ENCODE measurements at regions not wholly inside any gene's neighbourhood (a gene's known extent, or its start where the extent isn't known, plus 50 kb on each side); places are given as distances from the start of the nearest gene placed in this dataset.
"Not testable (repeated sequence)": the region's sequence is repeated elsewhere in the genome, so short reads cannot be mapped to it uniquely, and the experiment has no call there.

GRCh38 chr6:48530978-48531377 lies 420.0 kb upstream of the PTCHD4 start:
- DNase-seq (ENCODE audit: low read depth, low spot score); H3K4me3 ChIP-seq (ENCODE audit: low read length): not testable (repeated sequence)

- DNase-seq (ENCODE audit: low read depth, low spot score) = no peak
- H3K4me3 ChIP-seq (ENCODE audit: low read length) = no peak overlapping the region
Measured at GRCh38 chr6:48525849-48526248, 414.9 kb upstream of the PTCHD4 start.

DNA sequence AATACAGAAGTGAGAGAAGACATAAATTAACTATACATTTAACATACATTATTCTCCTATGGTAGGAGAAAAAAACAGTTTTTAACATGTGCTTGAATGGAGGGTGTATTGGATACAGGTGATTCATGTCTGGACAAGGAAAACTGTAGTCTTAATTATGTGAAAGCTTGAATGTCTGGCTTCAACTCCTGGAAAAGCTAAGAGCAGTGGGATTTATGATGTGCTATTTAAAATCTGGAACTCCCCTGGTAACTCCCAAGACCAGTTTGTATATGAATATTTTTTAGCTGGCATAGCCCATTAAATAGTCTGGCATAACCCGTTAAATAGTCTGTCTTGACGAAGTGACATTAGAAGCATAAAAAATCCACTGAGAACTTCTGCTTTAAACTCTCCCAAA lies 410.0 kb upstream of the PTCHD4 start:
- no peak overlapping the region for H3K4me3 ChIP-seq (ENCODE audit: low read length)
- no peak for DNase-seq (ENCODE audit: low read depth, low spot score)

DNA sequence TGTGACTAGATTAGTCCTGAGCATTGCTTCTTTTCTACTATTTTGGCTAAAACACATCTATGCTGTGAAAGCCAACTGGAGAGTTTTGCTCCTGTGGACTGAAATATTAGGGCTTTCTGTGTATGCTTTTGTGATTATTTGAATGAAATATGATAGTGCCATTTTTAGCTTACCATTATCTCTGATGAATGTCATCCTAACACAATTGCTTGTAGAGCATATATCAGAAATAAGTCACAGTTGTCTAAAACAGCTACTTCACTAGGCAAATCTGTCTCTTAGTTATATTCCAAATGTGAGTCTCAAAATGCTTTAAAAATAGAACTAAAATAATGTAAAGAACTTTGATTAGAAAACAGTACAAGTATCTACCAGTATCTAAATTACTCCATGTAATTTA lies 401.4 kb upstream of the PTCHD4 start:
- no peak for DNase-seq (ENCODE audit: low read depth, low spot score)
- no peak overlapping the region for H3K4me3 ChIP-seq (ENCODE audit: low read length)

GRCh38 chr6:48511378-48511777 lies 400.4 kb upstream of the PTCHD4 start:
- DNase-seq (ENCODE audit: low read depth, low spot score) = no peak
- no peak overlapping the region for H3K4me3 ChIP-seq (ENCODE audit: low read length)

GRCh38 chr6:48505621-48506020 lies 394.6 kb upstream of the PTCHD4 start:
- H3K4me3 ChIP-seq (ENCODE audit: low read length) = no peak overlapping the region
- DNase-seq (ENCODE audit: low read depth, low spot score) = no peak

DNA sequence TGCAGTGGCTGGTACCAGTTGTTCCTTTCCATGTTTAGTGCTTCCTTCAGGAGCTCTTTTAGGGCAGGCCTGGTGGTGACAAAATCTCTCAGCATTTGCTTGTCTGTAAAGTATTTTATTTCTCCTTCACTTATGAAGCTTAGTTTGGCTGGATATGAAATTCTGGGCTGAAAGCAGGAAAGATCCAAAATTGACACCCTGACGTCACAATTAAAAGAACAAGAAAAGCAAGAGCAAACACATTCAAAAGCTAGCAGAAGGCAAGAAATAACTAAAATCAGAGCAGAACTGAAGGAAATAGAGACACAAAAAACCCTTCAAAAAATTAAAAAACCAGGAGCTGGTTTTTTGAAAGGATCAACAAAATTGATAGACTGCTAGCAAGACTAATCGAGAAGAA lies 382.4 kb upstream of the PTCHD4 start:
- not testable (repeated sequence) for DNase-seq (ENCODE audit: low read depth, low spot score); H3K4me3 ChIP-seq (ENCODE audit: low read length)

DNA sequence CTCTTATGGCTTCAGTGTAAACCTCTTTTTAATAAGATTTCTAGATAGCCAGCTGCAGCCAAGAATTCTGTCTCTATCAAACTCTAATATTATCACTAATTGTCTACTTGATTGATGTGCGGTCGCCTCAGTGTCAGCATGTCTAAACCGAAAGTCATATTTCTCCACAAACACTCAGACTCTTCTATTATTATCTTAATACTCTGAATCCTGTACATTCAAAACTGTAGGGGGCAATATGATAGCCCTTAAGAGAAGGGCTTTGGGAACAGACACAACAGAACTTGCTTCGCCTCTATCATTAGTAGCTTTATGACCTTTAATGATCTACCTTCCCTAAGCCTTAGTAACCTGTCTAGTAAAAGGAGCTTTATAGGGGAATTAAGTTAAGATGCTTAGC lies 379.7 kb upstream of the PTCHD4 start:
- H3K4me3 ChIP-seq (ENCODE audit: low read length) = no peak overlapping the region
- DNase-seq (ENCODE audit: low read depth, low spot score) = no peak

DNA sequence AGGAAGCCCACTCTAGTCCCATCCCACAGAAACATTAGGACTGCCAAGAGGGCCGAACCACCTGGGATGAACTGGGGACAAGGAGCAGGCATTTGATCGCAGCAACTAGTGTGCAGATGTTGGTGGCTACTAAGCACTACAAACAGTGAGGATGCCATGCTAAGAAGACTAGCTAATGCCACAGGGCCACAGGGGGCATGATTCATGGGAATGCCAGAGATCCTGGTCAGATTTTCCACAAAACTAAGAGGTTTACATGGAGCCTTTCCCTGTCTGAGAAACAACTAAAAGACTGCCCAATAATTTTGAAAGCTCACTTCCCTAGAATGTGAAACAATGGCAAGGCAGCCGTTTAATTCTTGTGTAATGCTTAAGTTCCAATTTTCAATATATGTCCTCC lies 375.9 kb upstream of the PTCHD4 start:
- H3K4me3 ChIP-seq (ENCODE audit: low read length) = no peak overlapping the region
- DNase-seq (ENCODE audit: low read depth, low spot score) = no peak

DNA sequence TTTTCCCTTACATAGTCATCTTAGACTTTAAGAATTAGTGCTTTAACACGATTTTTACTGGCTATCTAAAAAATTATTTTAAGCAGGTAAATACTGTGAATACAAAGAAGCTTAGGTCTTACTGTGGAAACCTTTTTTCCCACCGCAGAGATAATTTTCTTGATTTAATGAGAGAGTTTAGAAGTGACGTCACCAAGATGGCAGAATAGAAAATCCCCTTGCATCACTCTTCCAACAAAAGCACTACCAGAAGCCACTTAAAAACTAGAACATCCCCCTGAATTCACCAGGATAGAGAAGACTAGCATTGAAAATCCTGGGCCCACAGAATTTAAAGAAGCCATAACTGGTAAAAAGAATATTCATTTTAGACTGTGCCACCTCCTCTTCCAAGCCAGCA lies 375.4 kb upstream of the PTCHD4 start:
- DNase-seq (ENCODE audit: low read depth, low spot score) = no peak
- H3K4me3 ChIP-seq (ENCODE audit: low read length) = no peak overlapping the region

DNA sequence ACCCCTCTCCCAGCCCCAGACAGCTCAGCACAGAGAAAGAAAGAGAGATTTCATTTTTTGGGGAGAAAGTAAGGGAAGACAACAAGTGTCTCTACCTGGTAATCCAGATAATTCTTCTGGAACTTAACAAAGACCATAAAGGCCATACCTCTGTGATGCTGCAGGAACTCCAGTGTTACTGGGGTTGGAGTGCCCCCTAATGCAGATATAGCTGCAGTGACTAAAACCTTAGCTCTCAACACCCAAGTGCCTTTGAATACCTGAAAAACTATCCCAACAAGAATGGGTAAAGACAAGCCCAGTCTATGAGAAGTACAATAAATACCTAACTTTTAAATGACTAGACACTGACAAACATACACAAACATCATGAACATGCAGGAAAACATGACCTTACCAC lies 365.3 kb upstream of the PTCHD4 start:
- no peak overlapping the region for H3K4me3 ChIP-seq (ENCODE audit: low read length)
- peak; percentile 10 for DNase-seq (ENCODE audit: low read depth, low spot score)

DNA sequence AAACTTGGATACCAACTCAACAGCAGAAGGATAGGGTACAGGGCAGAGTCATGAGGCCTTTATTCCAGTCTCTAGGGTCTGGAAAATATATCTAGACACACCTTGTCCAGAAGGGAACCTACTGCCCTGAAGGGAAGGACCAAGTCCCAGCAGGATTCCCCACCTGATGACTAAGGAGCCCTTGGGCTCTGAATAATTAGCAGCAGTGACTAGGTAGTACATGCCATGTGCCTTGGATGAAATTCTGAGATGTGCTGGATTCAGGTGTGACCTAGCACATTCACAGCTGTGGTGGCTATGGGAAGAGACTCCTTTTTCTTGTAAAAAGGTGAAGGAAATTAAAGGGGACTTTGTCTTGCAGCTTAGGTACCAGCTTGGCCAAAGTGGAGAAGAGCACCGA lies 364.3 kb upstream of the PTCHD4 start:
- DNase-seq (ENCODE audit: low read depth, low spot score) = no peak
- no peak overlapping the region for H3K4me3 ChIP-seq (ENCODE audit: low read length)

- DNase-seq (ENCODE audit: low read depth, low spot score) = no peak
- no peak overlapping the region for H3K4me3 ChIP-seq (ENCODE audit: low read length)
Measured at GRCh38 chr6:48474830-48475229, 363.8 kb upstream of the PTCHD4 start.

DNA sequence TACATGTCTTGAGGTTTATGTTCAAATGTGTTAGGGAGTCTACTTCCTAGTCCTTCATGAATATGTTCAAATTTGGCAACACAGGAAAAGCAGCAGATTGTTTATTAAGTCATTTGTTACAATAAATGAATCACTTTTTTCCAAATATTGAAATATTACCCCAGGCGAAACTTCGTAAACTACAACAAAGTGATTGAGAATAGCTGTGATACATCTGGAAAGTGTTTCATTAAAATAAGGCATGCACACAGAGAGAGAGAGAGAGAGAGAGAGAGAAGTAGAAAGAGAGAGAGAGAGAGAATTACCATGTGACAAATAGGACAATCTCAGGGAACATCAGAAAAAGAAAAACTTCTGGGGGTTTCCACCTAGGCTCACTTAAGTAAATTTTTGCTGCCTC lies 363.1 kb upstream of the PTCHD4 start:
- no peak for DNase-seq (ENCODE audit: low read depth, low spot score)
- no peak overlapping the region for H3K4me3 ChIP-seq (ENCODE audit: low read length)

DNA sequence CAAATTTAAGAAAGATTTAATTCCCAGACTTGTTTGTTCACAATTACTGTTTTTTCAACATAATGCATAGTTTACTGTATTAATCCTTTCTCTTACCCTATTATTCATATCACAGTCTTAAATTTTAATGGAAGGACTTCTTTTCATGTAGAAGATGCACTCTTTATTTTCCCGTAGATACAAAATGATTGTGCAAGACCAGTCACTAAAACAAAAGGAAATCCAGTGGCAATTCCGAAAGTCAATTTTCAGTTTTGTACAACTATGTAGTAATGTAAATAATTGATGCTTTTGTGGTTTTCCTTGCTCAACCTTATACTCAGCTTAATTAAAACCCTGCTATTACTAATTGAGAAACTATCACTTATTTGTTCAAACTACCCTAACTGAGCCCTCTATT lies 361.5 kb upstream of the PTCHD4 start:
- no peak for DNase-seq (ENCODE audit: low read depth, low spot score)
- H3K4me3 ChIP-seq (ENCODE audit: low read length) = no peak overlapping the region

GRCh38 chr6:48472091-48472490 lies 361.1 kb upstream of the PTCHD4 start:
- no peak for DNase-seq (ENCODE audit: low read depth, low spot score)
- no peak overlapping the region for H3K4me3 ChIP-seq (ENCODE audit: low read length)

GRCh38 chr6:48471326-48471725 lies 360.3 kb upstream of the PTCHD4 start:
- no peak for DNase-seq (ENCODE audit: low read depth, low spot score)
- no peak overlapping the region for H3K4me3 ChIP-seq (ENCODE audit: low read length)

DNA sequence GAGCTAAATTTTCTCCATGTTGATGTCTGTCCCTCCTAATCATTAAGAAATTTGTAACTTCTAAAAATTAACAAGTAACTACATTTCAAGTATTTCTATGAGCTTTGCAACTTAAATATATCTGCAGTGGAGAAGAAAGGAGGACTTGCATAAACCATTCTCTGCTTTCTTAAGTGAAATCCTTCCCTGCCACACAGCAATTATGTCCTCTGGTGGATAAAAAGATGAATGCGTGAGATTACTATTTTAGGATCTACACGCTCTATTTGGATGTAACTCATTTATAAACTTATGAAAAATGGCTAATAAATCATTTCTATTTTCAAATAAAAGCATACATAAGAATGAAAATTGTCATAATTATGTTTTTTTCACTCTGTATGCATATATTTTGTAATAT lies 338.0 kb upstream of the PTCHD4 start:
- DNase-seq (ENCODE audit: low read depth, low spot score) = peak; percentile 28
- no peak overlapping the region for H3K4me3 ChIP-seq (ENCODE audit: low read length)

- H3K4me3 ChIP-seq (ENCODE audit: low read length) = no peak overlapping the region
- no peak for DNase-seq (ENCODE audit: low read depth, low spot score)
Measured at GRCh38 chr6:48447251-48447650, 336.3 kb upstream of the PTCHD4 start.

- no peak overlapping the region for H3K4me3 ChIP-seq (ENCODE audit: low read length)
- DNase-seq (ENCODE audit: low read depth, low spot score) = no peak
Measured at GRCh38 chr6:48429610-48430009, 318.6 kb upstream of the PTCHD4 start.

DNA sequence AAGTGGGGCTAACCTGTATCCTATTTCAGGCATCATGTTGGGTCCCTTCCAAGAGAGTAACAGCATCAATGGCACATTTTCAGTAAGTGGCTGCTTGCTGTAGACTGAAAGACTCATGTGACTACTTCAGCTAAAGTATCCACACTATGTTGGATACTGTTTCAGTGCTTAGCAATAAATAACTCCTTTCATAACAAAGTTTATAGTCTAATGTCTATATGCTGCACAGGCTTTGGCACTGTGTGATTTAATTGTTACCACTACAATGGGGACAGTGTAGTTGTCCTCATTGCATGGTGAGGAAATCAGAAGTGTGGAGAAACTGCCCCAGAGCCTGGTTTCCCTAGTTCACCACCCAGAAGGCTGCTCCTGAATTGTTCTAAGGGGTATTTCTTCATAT lies 318.0 kb upstream of the PTCHD4 start:
- DNase-seq (ENCODE audit: low read depth, low spot score) = no peak

DNA sequence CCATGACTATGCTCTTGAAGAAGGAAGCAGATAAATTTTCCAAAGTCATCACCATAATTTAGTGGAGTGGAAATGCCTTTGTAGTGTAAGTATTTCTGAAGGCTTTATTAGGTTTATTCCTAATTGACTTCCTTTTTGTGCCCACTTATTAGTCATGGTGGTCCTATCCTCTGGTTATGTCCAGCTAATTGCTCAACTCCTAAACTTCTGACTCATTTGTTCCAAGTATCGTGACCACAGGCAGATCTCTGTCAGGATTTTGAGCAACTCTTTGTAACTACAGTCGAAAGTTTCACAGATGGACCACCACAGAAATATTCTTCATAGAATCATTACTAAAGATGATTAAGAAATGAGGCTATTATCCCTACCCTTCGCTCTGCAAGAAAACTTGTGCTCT lies 315.6 kb upstream of the PTCHD4 start:
- no peak overlapping the region for H3K4me3 ChIP-seq (ENCODE audit: low read length)
- no peak for DNase-seq (ENCODE audit: low read depth, low spot score)

More for the DNA sequence above, 318.0 kb upstream of the PTCHD4 start:
- no peak overlapping the region for H3K4me3 ChIP-seq (ENCODE audit: low read length)

All from Jurkat, Clone E6-1 (cell line).